ENCODE measurements at regions not wholly inside any gene's neighbourhood (a gene's known extent, or its start where the extent isn't known, plus 50 kb on each side); places are given as distances from the start of the nearest gene placed in this dataset.
"Not testable (repeated sequence)": the region's sequence is repeated elsewhere in the genome, so short reads cannot be mapped to it uniquely, and the experiment has no call there.

GRCh38 chr14:105587034-105587433, 60.7 kb downstream of the TMEM121 start:
- TF ChIP-seq POLR2AphosphoS5, POLR2A (IDR thresholded peaks at IDR 0.05; ENCODE audit: low read depth, low read length): not testable (repeated sequence)
